ENCODE measurements at regions not wholly inside any gene's neighbourhood (a gene's known extent, or its start where the extent isn't known, plus 50 kb on each side); places are given as distances from the start of the nearest gene placed in this dataset.

GRCh38 chr5:166979307-166979895, 1312.0 kb upstream of the WWC1 start:
- DNase-seq = no peak

DNA sequence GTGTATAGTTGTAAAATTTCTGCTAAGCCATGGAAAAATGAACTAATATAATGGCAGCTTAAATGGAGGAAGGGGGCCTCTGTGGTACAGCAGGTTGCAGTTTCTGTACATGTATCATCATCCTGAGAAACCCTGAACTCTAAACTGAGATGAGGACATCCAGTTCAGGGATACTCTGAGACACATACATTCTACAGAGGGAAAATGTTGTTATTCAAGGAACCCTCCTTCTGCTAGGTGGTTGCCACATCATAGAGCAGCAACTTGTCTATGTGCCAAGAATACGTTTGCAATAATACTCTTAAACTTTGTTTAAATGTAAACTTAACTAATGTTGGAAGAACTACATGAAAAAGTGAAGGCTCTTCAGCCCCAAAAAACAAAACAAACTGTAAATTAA, 1310.8 kb upstream of the WWC1 start:
- no peak for DNase-seq

- no peak for DNase-seq
Observed at GRCh38 chr5:166982226-166982625, 1309.2 kb upstream of the WWC1 start.

GRCh38 chr5:166991601-166992000, 1299.8 kb upstream of the WWC1 start:
- DNase-seq = no peak

- DNase-seq = no peak
Observed at GRCh38 chr5:166992108-166992507, 1299.3 kb upstream of the WWC1 start.

DNA sequence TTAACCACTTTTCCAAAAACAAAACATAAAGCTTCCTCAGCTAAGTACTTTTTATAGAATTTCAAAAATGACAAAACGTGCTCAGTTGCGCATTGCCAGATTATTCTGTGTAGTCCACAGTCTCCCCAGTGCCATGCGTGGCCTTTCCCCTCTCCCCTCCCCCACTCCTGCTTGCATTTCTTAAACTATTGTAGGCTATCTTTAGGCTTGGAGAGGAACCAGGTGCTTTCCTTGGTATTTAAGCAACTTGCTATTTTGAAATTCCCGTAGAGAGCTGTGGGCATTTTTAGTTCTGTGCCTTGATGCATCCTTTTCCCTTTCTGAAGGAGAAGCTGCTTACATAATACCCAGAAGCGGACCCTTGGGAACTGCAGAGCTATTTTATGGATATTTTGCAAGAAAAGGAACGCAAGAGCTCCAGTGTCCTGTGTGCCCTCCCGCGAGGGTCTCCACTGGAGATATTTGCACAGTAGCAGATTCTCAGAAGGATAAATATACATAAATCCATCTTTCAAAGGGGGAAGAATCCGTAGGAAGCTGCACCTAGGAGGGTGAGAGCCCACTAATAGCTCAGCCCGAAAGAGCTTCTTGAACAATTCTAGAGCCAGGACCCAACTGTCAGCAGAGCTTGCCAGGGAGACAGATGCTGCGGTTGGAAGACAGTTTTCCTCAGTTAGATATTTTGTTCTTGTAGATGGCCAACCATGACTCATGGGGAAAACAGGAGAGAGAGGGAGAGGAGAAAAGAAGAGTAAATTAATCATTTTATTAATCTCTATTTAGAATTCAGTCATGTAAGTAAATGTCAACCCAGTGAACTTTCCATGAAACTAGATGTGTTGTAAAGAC, 1298.3 kb upstream of the WWC1 start:
- DNase-seq = no peak

DNA sequence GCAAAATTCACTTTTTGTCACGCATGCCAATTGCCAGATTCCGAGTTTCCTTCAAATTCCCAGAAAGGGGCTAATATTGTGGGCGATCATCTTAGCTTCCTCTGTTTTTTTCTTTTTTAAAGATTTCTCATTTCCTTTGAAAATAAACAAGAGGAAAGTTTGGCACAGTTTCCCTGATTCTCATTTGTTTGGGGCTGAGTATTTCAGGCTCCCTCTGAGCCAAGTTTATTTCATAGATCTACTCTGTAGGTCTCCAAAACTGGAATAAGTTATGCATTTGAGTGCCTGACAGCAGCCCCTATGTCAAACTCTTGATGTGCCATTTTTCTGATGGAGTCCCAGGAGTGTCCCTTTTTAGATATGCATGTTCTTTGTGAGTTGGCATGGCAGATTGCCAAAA, 1297.2 kb upstream of the WWC1 start:
- no peak for DNase-seq

- DNase-seq = no peak
Observed at GRCh38 chr5:167001246-167001645, 1290.2 kb upstream of the WWC1 start.

GRCh38 chr5:167008705-167009104, 1282.7 kb upstream of the WWC1 start:
- DNase-seq = no peak

- no peak for DNase-seq
Observed at GRCh38 chr5:167011196-167011595, 1280.2 kb upstream of the WWC1 start.

GRCh38 chr5:167012123-167013034, 1279.1 kb upstream of the WWC1 start:
- DNase-seq = no peak

DNA sequence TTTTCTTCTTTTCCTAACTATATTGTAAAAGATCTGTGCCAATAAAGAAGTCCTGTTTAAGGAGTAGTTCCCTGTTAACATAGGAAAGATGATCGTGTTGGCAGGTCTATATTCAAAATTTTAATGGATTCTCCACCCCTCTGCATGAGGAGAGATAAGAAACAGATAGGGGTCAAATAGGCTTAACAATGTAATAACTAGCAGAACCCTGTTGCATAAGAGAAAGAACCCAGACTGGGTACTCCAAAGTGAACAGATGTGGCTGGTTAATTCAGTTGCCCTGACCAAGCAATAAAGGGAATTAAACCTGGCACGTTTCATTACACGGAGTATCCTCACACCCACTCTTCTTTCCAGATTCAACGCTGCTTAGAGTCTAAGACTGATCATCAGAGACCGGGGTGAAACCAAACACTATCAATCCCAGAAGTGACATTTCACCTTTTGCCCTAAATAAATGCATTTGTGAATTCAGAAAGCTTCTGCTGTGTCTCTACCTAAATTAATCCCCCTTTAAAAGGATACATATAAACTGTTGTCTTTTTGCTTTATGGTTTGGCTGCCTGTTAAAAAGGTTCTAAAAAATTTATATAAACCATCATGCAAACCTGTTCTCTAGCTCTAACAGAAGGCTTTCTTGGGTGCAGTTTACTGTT, 1276.9 kb upstream of the WWC1 start:
- no peak for DNase-seq

- no peak for DNase-seq
Observed at GRCh38 chr5:167020418-167020817, 1271.0 kb upstream of the WWC1 start.

DNA sequence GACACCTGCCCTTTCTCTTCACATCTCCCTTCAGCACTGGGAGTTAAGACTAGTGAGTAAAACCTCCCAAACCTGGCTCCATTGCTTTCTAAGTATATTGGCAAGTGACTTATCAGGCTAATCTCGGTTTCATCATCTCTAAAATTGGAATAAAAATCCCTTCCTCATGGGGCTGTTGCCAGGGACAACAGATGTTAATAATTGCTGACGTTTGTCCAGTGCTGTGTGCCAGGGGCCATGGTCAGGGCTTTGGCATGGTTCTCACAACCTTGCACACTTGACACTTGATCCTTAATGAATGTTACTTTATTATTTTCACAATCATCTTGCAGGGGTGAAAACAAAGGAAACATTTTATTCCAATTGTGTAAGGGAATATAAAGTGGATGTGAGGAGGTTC, 1262.0 kb upstream of the WWC1 start:
- no peak for DNase-seq

GRCh38 chr5:167030500-167031120, 1260.8 kb upstream of the WWC1 start:
- no peak for DNase-seq

DNA sequence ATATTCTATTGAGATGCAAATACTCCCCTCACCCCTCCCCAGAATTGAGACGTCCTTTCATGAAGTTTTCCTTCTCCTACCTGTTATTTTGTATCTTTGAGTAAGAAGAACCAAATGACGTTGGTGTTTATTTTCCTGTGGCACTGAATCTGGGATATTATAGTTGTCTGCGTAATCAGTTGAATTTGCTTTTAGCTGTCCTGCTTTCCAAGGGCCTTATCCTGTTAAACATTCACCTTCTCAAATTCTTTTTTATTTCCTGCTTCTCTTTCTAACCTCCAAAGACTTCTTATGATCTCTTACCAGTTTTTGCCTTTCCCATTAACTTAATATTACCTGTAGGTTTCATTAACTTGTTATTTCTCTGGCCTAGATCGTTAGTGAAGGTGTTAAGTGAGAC, 1254.9 kb upstream of the WWC1 start:
- DNase-seq = no peak

DNA sequence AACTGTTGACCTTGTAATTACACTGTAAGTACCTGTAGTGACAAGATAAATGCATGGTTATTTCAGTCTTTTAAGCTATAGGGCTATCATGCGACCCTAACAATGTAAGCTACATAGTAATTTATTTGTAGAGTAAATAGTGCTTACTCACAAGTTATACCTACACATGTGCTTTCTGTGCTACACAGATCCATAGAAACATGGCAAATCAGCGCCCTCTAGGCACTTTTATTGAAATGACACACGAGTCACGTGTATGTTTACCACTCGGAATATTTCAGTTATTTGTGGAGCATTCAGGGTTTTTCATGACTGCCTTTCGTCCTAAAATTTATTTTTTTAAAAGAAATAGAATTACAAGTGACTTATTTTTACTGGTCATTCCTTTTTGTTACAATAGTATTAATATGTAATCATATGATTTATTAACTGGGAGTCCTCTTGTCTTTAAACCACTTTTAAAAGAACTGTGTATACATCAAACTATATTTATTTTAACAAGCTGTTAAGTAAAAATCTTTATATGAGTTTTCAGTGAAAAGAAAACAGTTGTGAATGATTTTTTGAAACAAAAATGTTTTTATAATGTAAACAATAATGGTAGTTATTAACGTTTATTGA, 1242.3 kb upstream of the WWC1 start:
- no peak for DNase-seq

GRCh38 chr5:167049771-167050567, 1241.5 kb upstream of the WWC1 start:
- no peak for DNase-seq

- DNase-seq = no peak
Observed at GRCh38 chr5:167050568-167051401, 1240.7 kb upstream of the WWC1 start.

- no peak for DNase-seq
Observed at GRCh38 chr5:167051402-167051768, 1240.1 kb upstream of the WWC1 start.

Data from 8988T (cell line).